ENCODE measurements at regions not wholly inside any gene's neighbourhood (a gene's known extent, or its start where the extent isn't known, plus 50 kb on each side); places are given as distances from the start of the nearest gene placed in this dataset.

DNA sequence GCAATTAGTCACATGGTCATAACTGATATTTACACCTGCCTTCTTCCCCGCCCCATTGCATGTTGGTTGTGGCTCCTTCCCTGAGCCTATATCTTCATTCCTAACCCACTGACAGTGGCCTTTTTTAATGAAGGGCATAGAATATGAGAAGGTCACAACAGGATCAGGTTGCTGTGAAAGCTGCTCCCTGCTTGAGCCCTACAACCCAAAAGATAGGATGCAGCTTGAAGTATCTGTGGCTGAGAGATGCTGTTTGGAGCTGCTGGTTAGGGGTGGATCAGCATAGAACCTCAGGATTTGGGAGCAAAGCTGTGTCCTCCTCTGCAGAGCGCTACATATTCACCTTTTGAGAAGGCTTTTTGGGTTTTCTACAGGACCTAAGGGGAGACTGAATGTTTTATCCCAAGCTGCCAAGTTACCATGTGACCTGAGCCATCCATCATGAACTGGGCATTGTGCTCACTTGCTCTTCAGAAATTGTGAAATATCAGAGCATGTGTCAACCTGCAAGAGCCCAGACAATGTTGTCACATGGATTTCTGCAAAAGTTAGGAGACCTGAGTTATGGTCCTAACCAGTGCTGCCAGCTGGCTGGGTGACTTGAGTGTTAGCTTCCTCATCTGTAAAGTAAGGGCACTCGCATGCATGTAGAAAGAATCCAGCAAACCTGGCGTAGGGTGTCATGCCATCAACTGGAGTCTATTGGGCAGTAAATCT, 49.8 kb upstream of the ARL8B start:
- no peaks in the 10 kb centered on the region for H3K36me3 ChIP-seq (ENCODE audit: control insufficient read depth, insufficient read depth, low read length)
- no peak for ATAC-seq (ENCODE audit: low read depth in 2 of 2)
- no peaks in the 10 kb centered on the region for H3K36me3 Mint-ChIP-seq
- no peaks in the 10 kb centered on the region for H3K9me3 ChIP-seq (ENCODE audit: control insufficient read depth in 2 of 2, low read length in 2 of 2)
- H3K4me3 Mint-ChIP-seq: no peak overlapping the region
- no peaks in the 10 kb centered on the region for H3K27me3 ChIP-seq (ENCODE audit: control insufficient read depth, insufficient read depth, low read length)
- peaks cover 7% of the 10 kb centered on the region for H3K27me3 Mint-ChIP-seq
- no peak overlapping the region for H3K27ac ChIP-seq (ENCODE audit: insufficient read depth, low read length, poor library complexity, severe bottlenecking)
- H3K4me1 ChIP-seq (ENCODE audit: control insufficient read depth, insufficient read depth, low read length, poor library complexity, severe bottlenecking): no peaks in the 10 kb centered on the region
- H3K27ac Mint-ChIP-seq: no peak overlapping the region
- DNase-seq: no peak
- no peak overlapping the region for H3K4me3 ChIP-seq (ENCODE audit: low read depth, low read length)
- peaks cover 0 to 2% (median 0%) of the 10 kb centered on the region in 7 donors for H3K9me3 Mint-ChIP-seq
- no peaks in the 10 kb centered on the region for H3K4me1 Mint-ChIP-seq
